Choroid plexus epithelial cell (primary cell): ENCODE measurements at regions not wholly inside any gene's neighbourhood (a gene's known extent, or its start where the extent isn't known, plus 50 kb on each side); places are given as distances from the start of the nearest gene placed in this dataset.

Source experiments
- DNase-seq: peaks from one replicate; pipeline ENCODE4 v3.0.0-alpha.2; 2010; ENCODE audit warnings: low read depth
- H3K4me3 ChIP-seq: 2 replicates; pipeline ENCODE4 v1.5.1; 2011; ENCODE audit warnings: low read depth, mild to moderate bottlenecking, control low read depth, low read length, moderate library complexity
- TF ChIP-seq, protein P1 (sequence below): conservative IDR thresholded peaks from 2 replicates; pipeline ENCODE4 v1.5.1; 2011; ENCODE audit warnings: low read depth, mild to moderate bottlenecking, control low read depth, inconsistent platforms, low read length, moderate library complexity

DNA sequence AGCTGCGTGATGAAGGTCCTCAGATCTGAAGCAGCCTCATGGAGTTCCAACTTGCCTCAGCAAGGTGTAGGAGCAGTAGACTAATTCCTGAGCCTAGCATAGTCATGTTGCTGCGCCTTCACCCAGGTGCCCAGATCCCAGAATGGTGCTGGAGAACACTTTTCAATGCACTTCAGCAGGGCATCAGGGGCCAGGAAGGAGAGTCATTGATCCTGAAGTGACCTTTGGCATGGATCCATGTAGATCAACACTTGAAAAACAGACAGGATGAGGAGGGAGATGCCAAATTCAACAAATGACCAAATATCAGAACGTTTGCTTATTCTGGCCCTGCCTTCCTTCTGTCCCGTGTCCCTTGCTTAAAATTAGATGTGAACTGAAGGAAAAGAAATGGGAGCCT is 91.9 kb downstream of the LEPR start:
- TF ChIP-seq, protein P1, sequence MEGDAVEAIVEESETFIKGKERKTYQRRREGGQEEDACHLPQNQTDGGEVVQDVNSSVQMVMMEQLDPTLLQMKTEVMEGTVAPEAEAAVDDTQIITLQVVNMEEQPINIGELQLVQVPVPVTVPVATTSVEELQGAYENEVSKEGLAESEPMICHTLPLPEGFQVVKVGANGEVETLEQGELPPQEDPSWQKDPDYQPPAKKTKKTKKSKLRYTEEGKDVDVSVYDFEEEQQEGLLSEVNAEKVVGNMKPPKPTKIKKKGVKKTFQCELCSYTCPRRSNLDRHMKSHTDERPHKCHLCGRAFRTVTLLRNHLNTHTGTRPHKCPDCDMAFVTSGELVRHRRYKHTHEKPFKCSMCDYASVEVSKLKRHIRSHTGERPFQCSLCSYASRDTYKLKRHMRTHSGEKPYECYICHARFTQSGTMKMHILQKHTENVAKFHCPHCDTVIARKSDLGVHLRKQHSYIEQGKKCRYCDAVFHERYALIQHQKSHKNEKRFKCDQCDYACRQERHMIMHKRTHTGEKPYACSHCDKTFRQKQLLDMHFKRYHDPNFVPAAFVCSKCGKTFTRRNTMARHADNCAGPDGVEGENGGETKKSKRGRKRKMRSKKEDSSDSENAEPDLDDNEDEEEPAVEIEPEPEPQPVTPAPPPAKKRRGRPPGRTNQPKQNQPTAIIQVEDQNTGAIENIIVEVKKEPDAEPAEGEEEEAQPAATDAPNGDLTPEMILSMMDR = no peak
- H3K4me3 ChIP-seq = no peak overlapping the region
- DNase-seq = no peak

DNA sequence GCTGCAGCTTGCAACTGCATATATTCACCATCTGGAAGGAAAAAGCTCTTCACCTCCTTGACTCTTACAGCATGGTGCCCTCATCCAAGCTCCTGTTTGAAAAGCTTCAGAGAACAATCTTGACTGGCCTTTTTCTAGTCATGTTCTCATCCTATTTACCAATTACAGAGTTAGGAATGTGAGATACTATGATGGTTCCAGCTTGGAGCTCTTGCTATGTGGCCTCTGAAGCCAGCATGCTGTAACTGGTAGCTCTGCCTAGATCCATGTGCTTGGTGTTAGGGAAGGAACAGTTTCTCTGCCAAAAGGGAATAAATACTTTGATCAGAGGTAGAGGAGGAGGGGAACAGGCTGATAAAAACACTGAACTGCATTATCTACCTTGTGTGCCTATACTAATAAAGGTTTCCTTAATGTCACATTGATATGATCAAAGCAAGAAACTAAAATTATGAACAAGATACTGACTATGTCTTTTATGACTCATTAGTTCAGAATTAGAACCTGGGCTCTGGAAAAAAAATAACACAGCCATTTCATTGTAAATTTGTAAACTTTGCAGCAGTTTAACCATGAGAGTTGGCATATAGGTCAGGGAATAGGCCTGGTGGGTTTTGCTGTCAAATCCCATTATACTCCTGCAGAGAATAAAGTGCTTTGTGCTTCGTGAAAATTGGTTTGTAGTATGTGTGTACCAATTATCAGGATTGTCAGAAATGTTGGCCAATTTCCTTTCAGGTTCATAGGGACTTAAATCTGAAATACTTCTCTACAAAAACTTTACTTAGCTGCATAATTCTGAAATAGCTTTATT is 92.7 kb downstream of the LEPR start:
- H3K4me3 ChIP-seq = no peak overlapping the region
- DNase-seq = peak; percentile 53
- TF ChIP-seq, protein P1 = no peak

DNA sequence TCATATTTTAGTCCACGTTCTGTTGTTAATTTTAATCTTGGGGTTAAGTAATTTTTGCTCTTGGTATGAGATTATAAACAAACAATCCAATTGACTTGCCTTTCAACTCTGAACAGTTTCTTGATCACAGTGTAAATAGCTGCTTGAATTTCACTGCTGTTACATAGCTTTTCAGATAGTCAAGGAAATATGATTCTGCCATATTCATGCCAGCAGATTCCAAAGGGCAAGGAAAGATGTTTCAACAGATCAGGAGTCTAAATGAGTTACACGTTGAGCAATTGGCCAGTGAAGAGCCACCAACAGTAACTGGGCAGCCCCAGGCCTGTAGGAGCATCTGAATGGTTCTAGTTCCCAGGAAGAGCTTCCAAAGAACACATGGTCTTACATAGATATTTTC is 93.6 kb downstream of the LEPR start:
- H3K4me3 ChIP-seq = no peak overlapping the region
- peak; percentile 79 for DNase-seq
- TF ChIP-seq, protein P1 = no peak

DNA sequence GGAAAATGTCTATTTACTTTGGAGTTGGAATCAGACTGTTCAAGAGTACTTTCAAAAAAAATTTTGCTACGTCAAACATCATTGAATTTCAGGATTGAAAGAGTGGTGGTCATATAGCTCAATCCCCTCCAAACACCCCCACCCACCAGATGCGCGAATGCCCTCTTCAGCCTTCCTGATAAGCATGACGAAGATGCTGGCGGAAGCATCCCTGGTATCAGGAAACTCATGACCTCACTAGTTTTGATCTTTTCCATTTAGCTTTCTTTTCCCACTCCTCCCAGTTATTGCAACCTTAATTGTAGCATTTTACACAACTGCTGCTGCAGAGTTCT is 104.4 kb downstream of the LEPR start:
- peak overlapping the region; percentile 53 for H3K4me3 ChIP-seq
- TF ChIP-seq, protein P1 = no peak
- no peak for DNase-seq

DNA sequence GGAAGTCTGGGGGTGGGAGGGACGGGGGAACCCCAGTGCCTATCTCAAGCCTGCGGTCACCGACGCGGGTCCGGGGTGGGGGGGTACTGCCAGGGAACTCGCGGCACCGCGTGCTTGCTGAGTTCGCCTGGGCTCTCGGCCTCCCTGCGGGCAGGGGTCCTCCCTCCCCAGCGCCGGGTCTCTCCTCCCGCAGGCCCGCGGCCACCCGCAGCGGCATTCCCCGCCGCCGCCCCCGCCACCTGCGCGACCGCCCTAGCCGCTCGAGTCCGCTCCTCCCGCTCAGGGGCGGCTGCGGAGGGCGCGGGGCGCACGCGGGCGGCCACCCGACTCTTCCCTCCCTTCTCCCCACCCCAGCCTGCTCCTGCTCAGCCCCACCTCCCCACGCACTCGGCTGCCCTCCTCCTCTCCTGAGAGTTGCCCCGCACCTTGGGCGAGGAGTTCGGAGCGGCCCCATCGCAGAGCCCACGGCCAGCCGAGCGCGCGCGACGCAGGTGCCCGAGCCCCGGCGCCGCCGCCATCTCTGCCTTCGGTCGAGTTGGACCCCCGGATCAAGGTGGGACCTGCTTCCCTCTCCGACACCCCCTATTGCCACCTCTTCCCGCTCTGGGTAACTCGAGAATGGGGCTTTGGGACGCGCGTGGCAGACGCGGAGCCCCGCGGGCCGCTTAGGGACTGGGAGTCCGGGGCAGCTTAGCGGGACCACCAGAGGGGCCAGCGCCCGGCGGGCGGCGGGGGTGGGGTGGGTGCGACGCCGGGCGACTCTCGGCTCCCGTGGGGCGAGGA is 105.0 kb downstream of the LEPR start:
- H3K4me3 ChIP-seq = peak overlapping the region; percentile 53
- TF ChIP-seq, protein P1 = no peak
- no peak for DNase-seq

DNA sequence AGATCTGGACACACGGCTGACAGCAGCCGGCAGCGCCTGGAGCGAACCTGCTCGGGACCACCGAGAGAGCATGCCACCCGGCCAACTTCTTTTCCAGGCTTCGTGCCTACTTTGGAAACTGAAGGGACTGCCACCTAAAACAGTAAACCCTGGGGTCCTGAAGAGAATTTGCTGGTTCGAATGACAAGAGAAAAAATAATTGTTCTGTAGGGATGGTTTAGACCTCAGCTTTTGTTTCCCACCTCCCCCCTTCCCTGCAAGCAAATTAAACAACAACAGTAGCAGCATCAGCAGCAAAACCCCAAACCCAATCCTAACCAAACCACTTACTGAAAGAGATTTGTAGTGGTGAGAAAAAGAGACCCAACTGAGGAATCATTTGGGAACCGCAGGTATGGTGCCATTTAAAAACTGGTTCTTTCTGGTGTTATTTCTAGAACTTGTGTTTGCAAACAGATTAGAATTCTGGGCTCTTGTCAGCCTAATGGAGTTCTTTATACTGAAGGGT is 105.6 kb downstream of the LEPR start:
- DNase-seq = no peak
- TF ChIP-seq, protein P1 = no peak
- H3K4me3 ChIP-seq = peak overlapping the region; percentile 53
